ENCODE measurements at regions not wholly inside any gene's neighbourhood (a gene's known extent, or its start where the extent isn't known, plus 50 kb on each side); places are given as distances from the start of the nearest gene placed in this dataset.
"Not testable (repeated sequence)": the region's sequence is repeated elsewhere in the genome, so short reads cannot be mapped to it uniquely, and the experiment has no call there.

GRCh38 chr21:38905752-38906151 is 100.0 kb downstream of the ETS2 start:
- no peak for DNase-seq

GRCh38 chr21:38905328-38905727 is 99.6 kb downstream of the ETS2 start:
- DNase-seq, result no peak

- DNase-seq, result no peak
Observed at GRCh38 chr21:38903690-38904139, 98.0 kb downstream of the ETS2 start.

GRCh38 chr21:38902608-38903445 is 97.1 kb downstream of the ETS2 start:
- DNase-seq, result no peak

- no peak for DNase-seq
Observed at GRCh38 chr21:38900499-38900898, 94.8 kb downstream of the ETS2 start.

GRCh38 chr21:38899985-38900384 is 94.3 kb downstream of the ETS2 start:
- not testable (repeated sequence) for DNase-seq

- no peak for DNase-seq
Observed at GRCh38 chr21:38899277-38899947, 93.7 kb downstream of the ETS2 start.

GRCh38 chr21:38898422-38899096 is 92.8 kb downstream of the ETS2 start:
- no peak for DNase-seq

- DNase-seq, result no peak
Observed at GRCh38 chr21:38897532-38898421, 92.0 kb downstream of the ETS2 start.

GRCh38 chr21:38894899-38895298 is 89.2 kb downstream of the ETS2 start:
- DNase-seq, result no peak

- no peak for DNase-seq
Observed at GRCh38 chr21:38888991-38889561, 83.3 kb downstream of the ETS2 start.

GRCh38 chr21:38887749-38888148 is 82.0 kb downstream of the ETS2 start:
- DNase-seq, result no peak

GRCh38 chr21:38887062-38887686 is 81.4 kb downstream of the ETS2 start:
- no peak for DNase-seq

- DNase-seq, result no peak
Observed at GRCh38 chr21:38885909-38886308, 80.2 kb downstream of the ETS2 start.

GRCh38 chr21:38884440-38884839 is 78.7 kb downstream of the ETS2 start:
- no peak for DNase-seq

- DNase-seq, result no peak
Observed at GRCh38 chr21:38883142-38883541, 77.4 kb downstream of the ETS2 start.

- DNase-seq, result no peak
Observed at GRCh38 chr21:38881131-38881530, 75.4 kb downstream of the ETS2 start.

- DNase-seq, result no peak
Observed at GRCh38 chr21:38880577-38880966, 74.8 kb downstream of the ETS2 start.

GRCh38 chr21:38879912-38880576 is 74.3 kb downstream of the ETS2 start:
- no peak for DNase-seq

GRCh38 chr21:38878379-38879179 is 72.8 kb downstream of the ETS2 start:
- DNase-seq, result peak; percentile 24

All from hematopoietic multipotent progenitor cell treated with erythropoietin and hydrocortisone succinate and interleukin-3 and kit ligand, for 6 days (in vitro differentiated cells).